ENCODE measurements at regions not wholly inside any gene's neighbourhood (a gene's known extent, or its start where the extent isn't known, plus 50 kb on each side); places are given as distances from the start of the nearest gene placed in this dataset.

DNA sequence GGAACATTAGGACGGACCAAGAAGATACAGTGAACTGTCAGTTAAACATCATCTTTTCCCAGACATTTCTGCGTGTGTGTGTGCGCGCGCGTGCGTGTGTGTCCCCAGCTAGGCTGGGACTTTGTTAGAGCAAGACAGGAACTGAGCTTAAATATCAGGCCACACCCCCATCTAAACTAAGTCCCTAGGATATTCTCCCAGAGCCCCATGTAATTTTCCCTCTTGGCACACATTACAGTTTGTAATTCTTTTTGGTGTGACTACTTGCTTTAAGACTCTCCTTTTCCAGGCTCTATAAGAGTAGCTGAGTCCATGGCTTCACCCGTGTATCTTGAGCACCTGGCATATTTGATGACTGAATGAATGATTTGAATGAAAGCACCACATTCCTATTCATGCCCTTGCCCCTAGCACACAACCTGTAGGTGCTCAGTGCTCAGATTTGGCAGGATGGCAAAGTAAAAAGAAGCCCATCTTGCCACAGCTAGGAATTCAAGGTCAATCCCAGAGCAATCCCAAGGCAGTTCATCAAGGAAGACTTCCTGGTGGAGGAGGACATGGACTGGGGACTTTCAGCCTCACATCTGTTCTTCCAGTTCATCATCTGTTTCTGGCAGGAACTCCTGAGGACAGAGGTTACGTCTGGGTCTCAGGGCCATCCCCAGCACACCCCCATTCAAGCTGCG is 69.2 kb downstream of the MRPL14 start (continued):
- TF ChIP-seq, protein P1, sequence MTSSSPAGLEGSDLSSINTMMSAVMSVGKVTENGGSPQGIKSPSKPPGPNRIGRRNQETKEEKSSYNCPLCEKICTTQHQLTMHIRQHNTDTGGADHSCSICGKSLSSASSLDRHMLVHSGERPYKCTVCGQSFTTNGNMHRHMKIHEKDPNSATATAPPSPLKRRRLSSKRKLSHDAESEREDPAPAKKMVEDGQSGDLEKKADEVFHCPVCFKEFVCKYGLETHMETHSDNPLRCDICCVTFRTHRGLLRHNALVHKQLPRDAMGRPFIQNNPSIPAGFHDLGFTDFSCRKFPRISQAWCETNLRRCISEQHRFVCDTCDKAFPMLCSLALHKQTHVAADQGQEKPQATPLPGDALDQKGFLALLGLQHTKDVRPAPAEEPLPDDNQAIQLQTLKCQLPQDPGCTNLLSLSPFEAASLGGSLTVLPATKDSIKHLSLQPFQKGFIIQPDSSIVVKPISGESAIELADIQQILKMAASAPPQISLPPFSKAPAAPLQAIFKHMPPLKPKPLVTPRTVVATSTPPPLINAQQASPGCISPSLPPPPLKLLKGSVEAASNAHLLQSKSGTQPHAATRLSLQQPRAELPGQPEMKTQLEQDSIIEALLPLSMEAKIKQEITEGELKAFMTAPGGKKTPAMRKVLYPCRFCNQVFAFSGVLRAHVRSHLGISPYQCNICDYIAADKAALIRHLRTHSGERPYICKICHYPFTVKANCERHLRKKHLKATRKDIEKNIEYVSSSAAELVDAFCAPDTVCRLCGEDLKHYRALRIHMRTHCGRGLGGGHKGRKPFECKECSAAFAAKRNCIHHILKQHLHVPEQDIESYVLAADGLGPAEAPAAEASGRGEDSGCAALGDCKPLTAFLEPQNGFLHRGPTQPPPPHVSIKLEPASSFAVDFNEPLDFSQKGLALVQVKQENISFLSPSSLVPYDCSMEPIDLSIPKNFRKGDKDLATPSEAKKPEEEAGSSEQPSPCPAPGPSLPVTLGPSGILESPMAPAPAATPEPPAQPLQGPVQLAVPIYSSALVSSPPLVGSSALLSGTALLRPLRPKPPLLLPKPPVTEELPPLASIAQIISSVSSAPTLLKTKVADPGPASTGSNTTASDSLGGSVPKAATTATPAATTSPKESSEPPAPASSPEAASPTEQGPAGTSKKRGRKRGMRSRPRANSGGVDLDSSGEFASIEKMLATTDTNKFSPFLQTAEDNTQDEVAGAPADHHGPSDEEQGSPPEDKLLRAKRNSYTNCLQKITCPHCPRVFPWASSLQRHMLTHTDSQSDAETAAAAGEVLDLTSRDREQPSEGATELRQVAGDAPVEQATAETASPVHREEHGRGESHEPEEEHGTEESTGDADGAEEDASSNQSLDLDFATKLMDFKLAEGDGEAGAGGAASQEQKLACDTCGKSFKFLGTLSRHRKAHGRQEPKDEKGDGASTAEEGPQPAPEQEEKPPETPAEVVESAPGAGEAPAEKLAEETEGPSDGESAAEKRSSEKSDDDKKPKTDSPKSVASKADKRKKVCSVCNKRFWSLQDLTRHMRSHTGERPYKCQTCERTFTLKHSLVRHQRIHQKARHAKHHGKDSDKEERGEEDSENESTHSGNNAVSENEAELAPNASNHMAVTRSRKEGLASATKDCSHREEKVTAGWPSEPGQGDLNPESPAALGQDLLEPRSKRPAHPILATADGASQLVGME (CRISPR knock-in tag; IDR thresholded peaks at IDR 0.05), result no peak
- TF ChIP-seq, protein P2, sequence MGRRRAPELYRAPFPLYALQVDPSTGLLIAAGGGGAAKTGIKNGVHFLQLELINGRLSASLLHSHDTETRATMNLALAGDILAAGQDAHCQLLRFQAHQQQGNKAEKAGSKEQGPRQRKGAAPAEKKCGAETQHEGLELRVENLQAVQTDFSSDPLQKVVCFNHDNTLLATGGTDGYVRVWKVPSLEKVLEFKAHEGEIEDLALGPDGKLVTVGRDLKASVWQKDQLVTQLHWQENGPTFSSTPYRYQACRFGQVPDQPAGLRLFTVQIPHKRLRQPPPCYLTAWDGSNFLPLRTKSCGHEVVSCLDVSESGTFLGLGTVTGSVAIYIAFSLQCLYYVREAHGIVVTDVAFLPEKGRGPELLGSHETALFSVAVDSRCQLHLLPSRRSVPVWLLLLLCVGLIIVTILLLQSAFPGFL (CRISPR knock-in tag; IDR thresholded peaks at IDR 0.05), result 0 out of 2 replicates have a peak, but pooled peaks have one; percentile 23
- TF ChIP-seq, protein P3, sequence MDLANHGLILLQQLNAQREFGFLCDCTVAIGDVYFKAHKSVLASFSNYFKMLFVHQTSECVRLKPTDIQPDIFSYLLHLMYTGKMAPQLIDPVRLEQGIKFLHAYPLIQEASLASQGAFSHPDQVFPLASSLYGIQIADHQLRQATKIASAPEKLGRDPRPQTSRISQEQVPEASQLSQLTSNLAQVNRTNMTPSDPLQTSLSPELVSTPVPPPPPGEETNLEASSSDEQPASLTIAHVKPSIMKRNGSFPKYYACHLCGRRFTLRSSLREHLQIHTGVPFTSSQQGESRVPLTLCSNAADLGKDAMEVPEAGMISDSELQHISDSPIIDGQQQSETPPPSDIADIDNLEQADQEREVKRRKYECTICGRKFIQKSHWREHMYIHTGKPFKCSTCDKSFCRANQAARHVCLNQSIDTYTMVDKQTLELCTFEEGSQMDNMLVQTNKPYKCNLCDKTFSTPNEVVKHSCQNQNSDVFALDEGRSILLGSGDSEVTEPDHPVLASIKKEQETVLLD (IDR thresholded peaks at IDR 0.05), result no peak
- TF ChIP-seq FOXJ3 (CRISPR knock-in tag; IDR thresholded peaks at IDR 0.05) (no peak), KHSRP (IDR thresholded peaks at IDR 0.05) (no peak), MECOM (CRISPR knock-in tag; IDR thresholded peaks at IDR 0.05) (peak; percentile 39; the same call in 1 of the 2 replicates), NFIX (CRISPR knock-in tag; IDR thresholded peaks at IDR 0.05; ENCODE audit: low read depth) (no peak)
- TF ChIP-seq, protein P4, sequence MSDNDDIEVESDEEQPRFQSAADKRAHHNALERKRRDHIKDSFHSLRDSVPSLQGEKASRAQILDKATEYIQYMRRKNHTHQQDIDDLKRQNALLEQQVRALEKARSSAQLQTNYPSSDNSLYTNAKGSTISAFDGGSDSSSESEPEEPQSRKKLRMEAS (CRISPR knock-in tag; IDR thresholded peaks at IDR 0.05), result no peak
- TF ChIP-seq, protein P5, sequence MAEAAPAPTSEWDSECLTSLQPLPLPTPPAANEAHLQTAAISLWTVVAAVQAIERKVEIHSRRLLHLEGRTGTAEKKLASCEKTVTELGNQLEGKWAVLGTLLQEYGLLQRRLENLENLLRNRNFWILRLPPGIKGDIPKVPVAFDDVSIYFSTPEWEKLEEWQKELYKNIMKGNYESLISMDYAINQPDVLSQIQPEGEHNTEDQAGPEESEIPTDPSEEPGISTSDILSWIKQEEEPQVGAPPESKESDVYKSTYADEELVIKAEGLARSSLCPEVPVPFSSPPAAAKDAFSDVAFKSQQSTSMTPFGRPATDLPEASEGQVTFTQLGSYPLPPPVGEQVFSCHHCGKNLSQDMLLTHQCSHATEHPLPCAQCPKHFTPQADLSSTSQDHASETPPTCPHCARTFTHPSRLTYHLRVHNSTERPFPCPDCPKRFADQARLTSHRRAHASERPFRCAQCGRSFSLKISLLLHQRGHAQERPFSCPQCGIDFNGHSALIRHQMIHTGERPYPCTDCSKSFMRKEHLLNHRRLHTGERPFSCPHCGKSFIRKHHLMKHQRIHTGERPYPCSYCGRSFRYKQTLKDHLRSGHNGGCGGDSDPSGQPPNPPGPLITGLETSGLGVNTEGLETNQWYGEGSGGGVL (CRISPR knock-in tag; IDR thresholded peaks at IDR 0.05), result no peak
- TF ChIP-seq, protein P6, sequence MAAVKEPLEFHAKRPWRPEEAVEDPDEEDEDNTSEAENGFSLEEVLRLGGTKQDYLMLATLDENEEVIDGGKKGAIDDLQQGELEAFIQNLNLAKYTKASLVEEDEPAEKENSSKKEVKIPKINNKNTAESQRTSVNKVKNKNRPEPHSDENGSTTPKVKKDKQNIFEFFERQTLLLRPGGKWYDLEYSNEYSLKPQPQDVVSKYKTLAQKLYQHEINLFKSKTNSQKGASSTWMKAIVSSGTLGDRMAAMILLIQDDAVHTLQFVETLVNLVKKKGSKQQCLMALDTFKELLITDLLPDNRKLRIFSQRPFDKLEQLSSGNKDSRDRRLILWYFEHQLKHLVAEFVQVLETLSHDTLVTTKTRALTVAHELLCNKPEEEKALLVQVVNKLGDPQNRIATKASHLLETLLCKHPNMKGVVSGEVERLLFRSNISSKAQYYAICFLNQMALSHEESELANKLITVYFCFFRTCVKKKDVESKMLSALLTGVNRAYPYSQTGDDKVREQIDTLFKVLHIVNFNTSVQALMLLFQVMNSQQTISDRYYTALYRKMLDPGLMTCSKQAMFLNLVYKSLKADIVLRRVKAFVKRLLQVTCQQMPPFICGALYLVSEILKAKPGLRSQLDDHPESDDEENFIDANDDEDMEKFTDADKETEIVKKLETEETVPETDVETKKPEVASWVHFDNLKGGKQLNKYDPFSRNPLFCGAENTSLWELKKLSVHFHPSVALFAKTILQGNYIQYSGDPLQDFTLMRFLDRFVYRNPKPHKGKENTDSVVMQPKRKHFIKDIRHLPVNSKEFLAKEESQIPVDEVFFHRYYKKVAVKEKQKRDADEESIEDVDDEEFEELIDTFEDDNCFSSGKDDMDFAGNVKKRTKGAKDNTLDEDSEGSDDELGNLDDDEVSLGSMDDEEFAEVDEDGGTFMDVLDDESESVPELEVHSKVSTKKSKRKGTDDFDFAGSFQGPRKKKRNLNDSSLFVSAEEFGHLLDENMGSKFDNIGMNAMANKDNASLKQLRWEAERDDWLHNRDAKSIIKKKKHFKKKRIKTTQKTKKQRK (IDR thresholded peaks at IDR 0.05; ENCODE audit: borderline replicate concordance, low read depth, low read length), result no peak
- TF ChIP-seq, protein P7, sequence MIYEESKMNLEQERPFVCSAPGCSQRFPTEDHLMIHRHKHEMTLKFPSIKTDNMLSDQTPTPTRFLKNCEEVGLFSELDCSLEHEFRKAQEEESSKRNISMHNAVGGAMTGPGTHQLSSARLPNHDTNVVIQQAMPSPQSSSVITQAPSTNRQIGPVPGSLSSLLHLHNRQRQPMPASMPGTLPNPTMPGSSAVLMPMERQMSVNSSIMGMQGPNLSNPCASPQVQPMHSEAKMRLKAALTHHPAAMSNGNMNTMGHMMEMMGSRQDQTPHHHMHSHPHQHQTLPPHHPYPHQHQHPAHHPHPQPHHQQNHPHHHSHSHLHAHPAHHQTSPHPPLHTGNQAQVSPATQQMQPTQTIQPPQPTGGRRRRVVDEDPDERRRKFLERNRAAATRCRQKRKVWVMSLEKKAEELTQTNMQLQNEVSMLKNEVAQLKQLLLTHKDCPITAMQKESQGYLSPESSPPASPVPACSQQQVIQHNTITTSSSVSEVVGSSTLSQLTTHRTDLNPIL (CRISPR knock-in tag; IDR thresholded peaks at IDR 0.05), result no peak

Measured in K562 (cell line).